ENCODE measurements at regions not wholly inside any gene's neighbourhood (a gene's known extent, or its start where the extent isn't known, plus 50 kb on each side); places are given as distances from the start of the nearest gene placed in this dataset.
A peak's percentile ranks its signal among the peaks of the same experiment; 100 is the strongest.

DNA sequence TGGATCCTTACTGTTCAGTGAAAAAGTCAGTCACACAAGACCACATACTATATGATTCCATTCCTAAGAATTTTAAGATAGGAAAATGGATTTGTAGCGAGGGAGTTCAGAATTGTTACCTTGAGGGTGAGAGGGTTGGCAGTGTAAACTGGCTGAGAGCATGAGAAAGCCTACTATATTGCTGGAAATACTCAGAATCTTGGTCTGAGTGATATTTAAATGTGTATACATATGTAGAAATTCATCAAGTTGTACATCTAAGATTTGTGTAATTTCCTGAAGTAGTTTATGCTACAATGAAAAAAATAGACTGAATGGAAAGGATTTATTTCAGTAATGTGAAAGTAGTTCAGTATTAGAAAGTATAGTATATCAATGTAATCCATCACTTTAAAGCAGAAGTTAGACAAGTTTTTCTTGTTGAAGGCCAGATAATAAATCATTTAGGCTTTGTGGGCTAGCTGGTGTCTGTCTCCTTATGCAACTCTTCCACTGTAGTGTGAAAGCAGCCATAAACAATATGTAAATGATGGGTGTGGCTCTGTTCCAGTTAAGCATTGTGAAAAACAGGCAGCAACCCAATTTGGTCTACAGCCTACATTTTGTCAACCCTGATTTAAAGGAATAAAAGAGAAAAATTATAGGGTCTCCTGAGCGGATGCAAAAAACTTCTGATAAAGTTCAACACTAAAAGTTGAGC, 127.2 kb upstream of the THY1 start:
- intact Hi-C loops (cut with DNase I): no loop called here
- DNase-seq: no peak

- peak in 1 of 10 donors; percentile 61 for DNase-seq
- intact Hi-C loops (cut with DNase I): no loop called here
These were observed 124.5 kb upstream of the THY1 start for GRCh38 chr11:119547511-119547910.

- intact Hi-C loops (cut with DNase I): no loop called here
- DNase-seq: peak in 1 of 10 donors; percentile 75
These were observed 123.3 kb upstream of the THY1 start for GRCh38 chr11:119545978-119546915.

GRCh38 chr11:119540370-119541125, 117.6 kb upstream of the THY1 start:
- peak in 1 of 10 donors; percentile 43 for DNase-seq
- intact Hi-C loops (cut with DNase I): no loop called here

- intact Hi-C loops (cut with DNase I): loop anchor here (10.0 kb wide), 1 partner anchor 75 kb away; no protein-coding TSS in a partner anchor
- DNase-seq: no peak
These were observed 116.6 kb upstream of the THY1 start for GRCh38 chr11:119539583-119539982.

GRCh38 chr11:119538753-119539152, 115.8 kb upstream of the THY1 start:
- peak in 1 of 10 donors; percentile 20 for DNase-seq
- intact Hi-C loops (cut with DNase I): loop anchor here (10.0 kb wide), 1 partner anchor 76 kb away; no protein-coding TSS in a partner anchor

GRCh38 chr11:119537306-119538253, 114.6 kb upstream of the THY1 start:
- DNase-seq: peak in 1 of 10 donors; percentile 34
- intact Hi-C loops (cut with DNase I): loop anchor here (10.0 kb wide), 1 partner anchor 77 kb away; no protein-coding TSS in a partner anchor

GRCh38 chr11:119536801-119537200, 113.8 kb upstream of the THY1 start:
- intact Hi-C loops (cut with DNase I): loop anchor here (10.0 kb wide), 1 partner anchor 78 kb away; no protein-coding TSS in a partner anchor
- peak in 1 of 10 donors; percentile 29 for DNase-seq

GRCh38 chr11:119533921-119534736, 111.2 kb upstream of the THY1 start:
- DNase-seq: peak; percentile 71 to 98 (median 88)
- intact Hi-C loops (cut with DNase I): loop anchor here (1.0 to 10.0 kb wide), 3 partner anchors 53 to 128 kb away; no protein-coding TSS in a partner anchor

- DNase-seq: peak in 1 of 10 donors; percentile 22
- intact Hi-C loops (cut with DNase I): loop anchor here (5.0 to 10.0 kb wide), 2 partner anchors 81 to 129 kb away; no protein-coding TSS in a partner anchor
These were observed 110.5 kb upstream of the THY1 start for GRCh38 chr11:119533462-119533861.

DNA sequence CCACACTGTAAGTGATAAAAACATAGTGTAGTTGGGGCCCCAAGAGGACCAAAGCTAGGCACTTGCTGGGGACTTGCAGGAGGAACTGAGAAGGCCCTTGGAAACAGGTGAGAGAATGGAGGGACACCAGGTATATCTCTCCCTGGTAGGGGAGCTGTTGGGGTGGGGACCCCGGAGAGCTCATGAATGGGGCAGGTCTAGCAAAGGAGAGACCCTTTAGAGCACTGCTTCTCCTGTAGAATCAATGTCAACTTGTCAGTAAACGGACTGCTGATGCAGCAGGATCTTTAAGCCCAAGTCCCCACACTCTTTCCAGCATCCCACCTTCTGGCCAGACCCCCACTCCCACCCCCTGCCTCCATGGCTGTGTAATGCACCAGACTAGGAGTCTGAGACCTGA, 109.6 kb upstream of the THY1 start:
- DNase-seq: peak in 1 of 10 donors; percentile 43
- intact Hi-C loops (cut with DNase I): loop anchor here (5.0 to 10.0 kb wide), 2 partner anchors 82 to 130 kb away; no protein-coding TSS in a partner anchor

GRCh38 chr11:119531623-119532022, 108.7 kb upstream of the THY1 start:
- DNase-seq: peak in 2 of 10 donors; percentile 5 to 61
- intact Hi-C loops (cut with DNase I): loop anchor here (5.0 to 10.0 kb wide), 2 partner anchors 83 to 131 kb away; no protein-coding TSS in a partner anchor

GRCh38 chr11:119531056-119531455, 108.1 kb upstream of the THY1 start:
- peak in 2 of 10 donors; percentile 4 to 60 for DNase-seq
- intact Hi-C loops (cut with DNase I): loop anchor here (5.0 to 10.0 kb wide), 2 partner anchors 84 to 131 kb away; no protein-coding TSS in a partner anchor

GRCh38 chr11:119530509-119530908, 107.5 kb upstream of the THY1 start:
- peak in 1 of 10 donors; percentile 25 for DNase-seq
- intact Hi-C loops (cut with DNase I): loop anchor here (5.0 to 10.0 kb wide), 2 partner anchors 84 to 132 kb away; no protein-coding TSS in a partner anchor

DNA sequence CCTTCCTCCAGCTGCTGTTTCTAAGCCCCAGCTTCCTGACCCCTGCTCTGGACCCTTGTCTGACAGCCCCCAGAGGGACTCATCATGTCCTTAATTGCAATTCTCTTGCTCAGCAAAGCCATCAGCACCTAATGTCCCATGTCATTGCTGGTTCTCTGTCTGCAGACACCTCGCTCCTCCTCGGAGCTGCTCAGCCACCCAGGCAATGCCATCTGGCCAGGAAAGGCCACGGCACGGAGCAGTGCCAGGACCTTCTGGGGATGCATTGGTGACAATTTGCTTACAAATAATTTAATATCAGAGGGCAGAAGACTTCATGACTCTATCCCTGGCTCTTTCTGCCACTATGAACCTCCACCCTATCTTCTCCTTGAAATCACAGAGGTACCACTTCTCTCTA, 107.0 kb upstream of the THY1 start:
- intact Hi-C loops (cut with DNase I): loop anchor here (5.0 to 10.0 kb wide), 2 partner anchors 85 to 132 kb away; no protein-coding TSS in a partner anchor
- DNase-seq: peak in 1 of 10 donors; percentile 49

GRCh38 chr11:119529063-119529845, 106.3 kb upstream of the THY1 start:
- intact Hi-C loops (cut with DNase I): no loop called here
- DNase-seq: peak in 2 of 10 donors; percentile 5 to 48

GRCh38 chr11:119525867-119526196, 102.9 kb upstream of the THY1 start:
- DNase-seq: peak in 1 of 10 donors; percentile 73
- intact Hi-C loops (cut with DNase I): no loop called here

Measured in posterior cingulate gyrus (tissue), 11 donors.